ENCODE measurements at regions not wholly inside any gene's neighbourhood (a gene's known extent, or its start where the extent isn't known, plus 50 kb on each side); places are given as distances from the start of the nearest gene placed in this dataset.

GRCh38 chr10:76697923-76698322, 939.7 kb downstream of the KCNMA1 start:
- Mint-ChIP-seq H3K36me3 (no peaks in the 10 kb centered on the region), H3K27ac (no peak overlapping the region), H3K9me3 (peaks cover 9 to 10% of the 10 kb centered on the region in 2 donors)
- no peak for DNase-seq (ENCODE audit: low spot score in 2 of 2)
- no peak for ATAC-seq

- H3K27ac Mint-ChIP-seq = no peak overlapping the region
- peaks cover 10 to 13% of the 10 kb centered on the region in 2 donors for H3K9me3 Mint-ChIP-seq
- peaks cover 0 to 6% of the 10 kb centered on the region in 2 donors for H3K36me3 Mint-ChIP-seq
- DNase-seq (ENCODE audit: low spot score in 2 of 2) = no peak
- no peak for ATAC-seq
Measured at GRCh38 chr10:76695069-76695468, 942.5 kb downstream of the KCNMA1 start.

- H3K36me3 Mint-ChIP-seq = peaks cover 0 to 3% of the 10 kb centered on the region in 2 donors
- DNase-seq (ENCODE audit: low spot score in 2 of 2) = no peak
- H3K9me3 Mint-ChIP-seq = peaks cover 8 to 16% of the 10 kb centered on the region in 2 donors
- no peak overlapping the region for H3K27ac Mint-ChIP-seq
- ATAC-seq = no peak
Measured at GRCh38 chr10:76686201-76686600, 951.4 kb downstream of the KCNMA1 start.

- DNase-seq (ENCODE audit: low spot score in 2 of 2) (no peak), ATAC-seq (no peak)
- peaks cover 5 to 13% of the 10 kb centered on the region in 2 donors for H3K9me3 Mint-ChIP-seq
- H3K36me3 Mint-ChIP-seq = no peaks in the 10 kb centered on the region
- no peak overlapping the region for H3K27ac Mint-ChIP-seq
Measured at GRCh38 chr10:76684968-76685367, 952.6 kb downstream of the KCNMA1 start.

GRCh38 chr10:76681153-76681552, 956.5 kb downstream of the KCNMA1 start:
- Mint-ChIP-seq H3K27ac (no peak overlapping the region), H3K36me3 (no peaks in the 10 kb centered on the region), H3K9me3 (peaks cover 0 to 13% of the 10 kb centered on the region in 2 donors)
- no peak for DNase-seq (ENCODE audit: low spot score in 2 of 2)
- no peak for ATAC-seq

- ATAC-seq (no peak), DNase-seq (ENCODE audit: low spot score in 2 of 2) (no peak)
- Mint-ChIP-seq H3K9me3 (peaks cover 0 to 13% of the 10 kb centered on the region in 2 donors), H3K27ac (no peak overlapping the region), H3K36me3 (no peaks in the 10 kb centered on the region)
Measured at GRCh38 chr10:76679030-76679429, 958.6 kb downstream of the KCNMA1 start.

GRCh38 chr10:76675951-76676587, 961.5 kb downstream of the KCNMA1 start:
- Mint-ChIP-seq H3K36me3 (no peaks in the 10 kb centered on the region), H3K27ac (no peak overlapping the region), H3K9me3 (peaks cover 7 to 14% of the 10 kb centered on the region in 2 donors)
- DNase-seq (ENCODE audit: low spot score in 2 of 2) = no peak
- ATAC-seq = no peak

- DNase-seq (ENCODE audit: low spot score in 2 of 2) (no peak), ATAC-seq (no peak)
- Mint-ChIP-seq H3K9me3 (peaks cover 7 to 14% of the 10 kb centered on the region in 2 donors), H3K27ac (no peak overlapping the region), H3K36me3 (no peaks in the 10 kb centered on the region)
Measured at GRCh38 chr10:76675561-76675950, 962.1 kb downstream of the KCNMA1 start.

- DNase-seq (ENCODE audit: low spot score in 2 of 2) (no peak), ATAC-seq (no peak)
- H3K9me3 Mint-ChIP-seq = peaks cover 0 to 7% of the 10 kb centered on the region in 2 donors
- no peaks in the 10 kb centered on the region for H3K36me3 Mint-ChIP-seq
- no peak overlapping the region for H3K27ac Mint-ChIP-seq
Measured at GRCh38 chr10:76667408-76668370, 969.9 kb downstream of the KCNMA1 start.

- H3K9me3 Mint-ChIP-seq = peaks cover 0 to 7% of the 10 kb centered on the region in 2 donors
- no peak for DNase-seq (ENCODE audit: low spot score in 2 of 2)
- no peak for ATAC-seq
- H3K27ac Mint-ChIP-seq = no peak overlapping the region
- no peaks in the 10 kb centered on the region for H3K36me3 Mint-ChIP-seq
Measured at GRCh38 chr10:76666891-76667290, 970.7 kb downstream of the KCNMA1 start.

GRCh38 chr10:76665029-76665428, 972.6 kb downstream of the KCNMA1 start:
- ATAC-seq (no peak), DNase-seq (ENCODE audit: low spot score in 2 of 2) (no peak)
- Mint-ChIP-seq H3K27ac (no peak overlapping the region), H3K9me3 (peaks cover 0 to 7% of the 10 kb centered on the region in 2 donors), H3K36me3 (no peaks in the 10 kb centered on the region)

GRCh38 chr10:76657337-76658012, 980.1 kb downstream of the KCNMA1 start:
- ATAC-seq = no peak
- Mint-ChIP-seq H3K36me3 (no peaks in the 10 kb centered on the region), H3K27ac (no peak overlapping the region), H3K9me3 (peaks cover 4 to 5% of the 10 kb centered on the region in 2 donors)
- DNase-seq (ENCODE audit: low spot score in 2 of 2) = no peak

- H3K9me3 Mint-ChIP-seq = peaks cover 5 to 8% of the 10 kb centered on the region in 2 donors
Measured at GRCh38 chr10:76651154-76651553, 986.5 kb downstream of the KCNMA1 start.

GRCh38 chr10:76649723-76650127, 987.9 kb downstream of the KCNMA1 start:
- Mint-ChIP-seq H3K27ac (no peak overlapping the region), H3K36me3 (no peaks in the 10 kb centered on the region), H3K9me3 (peaks cover 5 to 7% of the 10 kb centered on the region in 2 donors)
- DNase-seq (ENCODE audit: low spot score in 2 of 2) = no peak
- no peak for ATAC-seq

More at GRCh38 chr10:76651154-76651553, 986.5 kb downstream of the KCNMA1 start:
- ATAC-seq (no peak), DNase-seq (ENCODE audit: low spot score in 2 of 2) (no peak)
- Mint-ChIP-seq H3K36me3 (no peaks in the 10 kb centered on the region), H3K27ac (no peak overlapping the region)

- ATAC-seq = no peak
- H3K36me3 Mint-ChIP-seq = no peaks in the 10 kb centered on the region
- H3K9me3 Mint-ChIP-seq = peaks cover 5 to 7% of the 10 kb centered on the region in 2 donors
- DNase-seq (ENCODE audit: low spot score in 2 of 2) = no peak
- H3K27ac Mint-ChIP-seq = no peak overlapping the region
Measured at GRCh38 chr10:76649254-76649653, 988.4 kb downstream of the KCNMA1 start.

- Mint-ChIP-seq H3K36me3 (no peaks in the 10 kb centered on the region), H3K9me3 (peaks cover 0 to 10% of the 10 kb centered on the region in 2 donors), H3K27ac (no peak overlapping the region)
- no peak for ATAC-seq
- no peak for DNase-seq (ENCODE audit: low spot score in 2 of 2)
Measured at GRCh38 chr10:76647301-76647700, 990.3 kb downstream of the KCNMA1 start.

GRCh38 chr10:76645341-76645740, 992.3 kb downstream of the KCNMA1 start:
- no peak overlapping the region for H3K27ac Mint-ChIP-seq
- DNase-seq (ENCODE audit: low spot score in 2 of 2) (no peak), ATAC-seq (no peak)
- no peaks in the 10 kb centered on the region for H3K36me3 Mint-ChIP-seq
- peaks cover 0 to 10% of the 10 kb centered on the region in 2 donors for H3K9me3 Mint-ChIP-seq

Data from activated naive CD4-positive, alpha-beta T cell treated with anti-CD3 and anti-CD28 coated beads, Interleukin-2, amount 50 U/mL, for 72 hours (primary cell).